ENCODE measurements at regions not wholly inside any gene's neighbourhood (a gene's known extent, or its start where the extent isn't known, plus 50 kb on each side); places are given as distances from the start of the nearest gene placed in this dataset.

DNA sequence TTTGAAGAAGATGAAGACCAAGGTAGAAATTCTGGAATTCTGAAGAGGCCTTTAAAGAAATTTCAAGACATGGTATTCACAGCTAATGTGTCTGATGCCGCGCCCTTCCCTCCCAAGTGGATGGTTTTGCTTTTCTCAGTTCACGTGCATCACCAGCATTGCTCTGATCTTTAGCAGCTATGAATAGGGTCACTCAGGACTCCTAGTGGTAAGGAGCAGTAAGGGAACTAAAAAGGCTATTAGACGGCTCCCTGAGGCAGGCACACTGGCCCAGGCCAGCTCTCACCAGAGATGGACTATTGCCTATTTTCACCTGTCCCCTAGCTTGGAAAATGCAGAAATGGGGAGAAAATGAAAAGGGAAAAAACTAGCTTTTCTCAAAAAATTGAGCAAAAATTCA is 447.5 kb upstream of the RASGEF1B start:
- Histone ChIP-seq H3K23me2 (ENCODE audit: low read depth, low read length) (no peaks in the 10 kb centered on the region), H3K9ac (replicated peaks in 1 of 4; ENCODE audit: extremely low read depth in 1 of 4, low read depth in 3 of 4, low read length in 3 of 4) (no peak overlapping the region), H3K79me1 (ENCODE audit: low read depth, low read length) (no peaks in the 10 kb centered on the region), H4K91ac (replicated peaks; ENCODE audit: insufficient read length, low read length) (no peak overlapping the region), H4K20me1 (replicated peaks in 1 of 2; ENCODE audit: control insufficient read depth in 1 of 2, insufficient read depth in 2 of 2, low read length in 2 of 2) (no peaks in the 10 kb centered on the region), H2BK120ac (replicated peaks; ENCODE audit: low read depth, low read length) (no peak overlapping the region), H2AFZ (ENCODE audit: low read length) (no peak overlapping the region), H3K79me2 (ENCODE audit: control insufficient read depth in 1 of 2, insufficient read depth in 2 of 2, low read length in 2 of 2) (no peaks in the 10 kb centered on the region), H3K4me2 (ENCODE audit: insufficient read depth in 1 of 2, low read depth in 2 of 2, low read length in 2 of 2) (no peak overlapping the region), H3K4ac (replicated peaks; ENCODE audit: insufficient read length, low read depth, low read length) (no peak overlapping the region), H2BK15ac (ENCODE audit: low read length) (no peak overlapping the region), H2AK5ac (ENCODE audit: low read depth, low read length) (no peak overlapping the region), H3K4me1 (replicated peaks in 1 of 4; ENCODE audit: control insufficient read depth in 3 of 4, insufficient read depth in 4 of 4, low read length in 3 of 4) (no peaks in the 10 kb centered on the region), H3K27ac (ENCODE audit: low read depth, low read length) (no peak overlapping the region), H4K8ac (ENCODE audit: extremely low read depth, insufficient read depth, low read length) (no peak overlapping the region), H2BK5ac (ENCODE audit: low read depth, low read length) (no peak overlapping the region), H3K23ac (ENCODE audit: insufficient read length) (no peak overlapping the region), H3K36me3 (ENCODE audit: control insufficient read depth in 2 of 4, insufficient read depth in 4 of 4, low read length in 3 of 4) (no peaks in the 10 kb centered on the region), H3K56ac (replicated peaks; ENCODE audit: insufficient read length, low read depth, low read length) (no peak overlapping the region), H3K27me3 (replicated peaks in 1 of 4; ENCODE audit: control insufficient read depth in 3 of 4, extremely low read depth in 1 of 4, insufficient read depth in 3 of 4, low read length in 3 of 4) (no peaks in the 10 kb centered on the region), H3K9me3 (ENCODE audit: insufficient read depth in 2 of 2, low read depth in 1 of 2, low read length in 1 of 2) (no peaks in the 10 kb centered on the region), H4K5ac (ENCODE audit: insufficient read length, low read depth, low read length) (no peak overlapping the region), H3K18ac (ENCODE audit: extremely low read depth, low read length) (no peak overlapping the region), H2BK20ac (ENCODE audit: low read length) (no peak overlapping the region), H2BK12ac (ENCODE audit: low read depth, low read length) (no peak overlapping the region), H3K4me3 (ENCODE audit: extremely low read depth in 1 of 4, insufficient read depth in 2 of 4, low read depth in 3 of 4, low read length in 4 of 4) (no peak overlapping the region), H3K14ac (ENCODE audit: insufficient read length) (no peak overlapping the region)
- CTCF ChIA-PET (ENCODE audit: partially characterized antibody), result interaction anchor here (0.6 to 1.8 kb wide), 35 partner anchors 9 to 848 kb away, joined by 3 to 8 read pairs (median 4); no protein-coding TSS in a partner anchor
- DNase-seq (ENCODE audit: low read depth in 1 of 2, low spot score in 2 of 2), result no peak
- 55% methylated on average over 4 of the region's 4 CpGs; no CpG with 5 or more reads in 1 of the 2 experiments for whole genome bisulfite sequencing, 2 experiments (ENCODE audit: extremely low coverage in 1 of 2, insufficient coverage in 1 of 2, insufficient read length in 1 of 2, insufficient replicate concordance in 2 of 2, low coverage in 1 of 2, low lambda C conversion rate in 2 of 2, missing lambda C conversion rate in 1 of 2)
- TF ChIP-seq, protein P1, sequence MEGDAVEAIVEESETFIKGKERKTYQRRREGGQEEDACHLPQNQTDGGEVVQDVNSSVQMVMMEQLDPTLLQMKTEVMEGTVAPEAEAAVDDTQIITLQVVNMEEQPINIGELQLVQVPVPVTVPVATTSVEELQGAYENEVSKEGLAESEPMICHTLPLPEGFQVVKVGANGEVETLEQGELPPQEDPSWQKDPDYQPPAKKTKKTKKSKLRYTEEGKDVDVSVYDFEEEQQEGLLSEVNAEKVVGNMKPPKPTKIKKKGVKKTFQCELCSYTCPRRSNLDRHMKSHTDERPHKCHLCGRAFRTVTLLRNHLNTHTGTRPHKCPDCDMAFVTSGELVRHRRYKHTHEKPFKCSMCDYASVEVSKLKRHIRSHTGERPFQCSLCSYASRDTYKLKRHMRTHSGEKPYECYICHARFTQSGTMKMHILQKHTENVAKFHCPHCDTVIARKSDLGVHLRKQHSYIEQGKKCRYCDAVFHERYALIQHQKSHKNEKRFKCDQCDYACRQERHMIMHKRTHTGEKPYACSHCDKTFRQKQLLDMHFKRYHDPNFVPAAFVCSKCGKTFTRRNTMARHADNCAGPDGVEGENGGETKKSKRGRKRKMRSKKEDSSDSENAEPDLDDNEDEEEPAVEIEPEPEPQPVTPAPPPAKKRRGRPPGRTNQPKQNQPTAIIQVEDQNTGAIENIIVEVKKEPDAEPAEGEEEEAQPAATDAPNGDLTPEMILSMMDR (IDR thresholded peaks at IDR 0.05; ENCODE audit: control extremely low read depth in 1 of 3, insufficient read depth in 1 of 3, low read depth in 1 of 3, low read length in 3 of 3), result peak; percentile 30 to 71 (median 38); a peak in 3 of 4 replicates
- TF ChIP-seq ASH2L (IDR thresholded peaks at IDR 0.05; ENCODE audit: low read length) (no peak), RAD21 (IDR thresholded peaks at IDR 0.05 in 1 of 2, conservative IDR thresholded peaks at IDR 0.05 in 1 of 2; ENCODE audit: low read depth in 2 of 2, low read length in 2 of 2) (peak; percentile 52 to 60)
- peak; percentile 81 for FAIRE-seq
- POLR2A ChIA-PET (ENCODE audit: partially characterized antibody), result interaction anchor here (0.7 kb wide), 1 partner anchor 264 kb away, joined by 3 read pairs; no protein-coding TSS in a partner anchor

Measured in H1 (cell line).